ENCODE measurements at regions not wholly inside any gene's neighbourhood (a gene's known extent, or its start where the extent isn't known, plus 50 kb on each side); places are given as distances from the start of the nearest gene placed in this dataset.

DNA sequence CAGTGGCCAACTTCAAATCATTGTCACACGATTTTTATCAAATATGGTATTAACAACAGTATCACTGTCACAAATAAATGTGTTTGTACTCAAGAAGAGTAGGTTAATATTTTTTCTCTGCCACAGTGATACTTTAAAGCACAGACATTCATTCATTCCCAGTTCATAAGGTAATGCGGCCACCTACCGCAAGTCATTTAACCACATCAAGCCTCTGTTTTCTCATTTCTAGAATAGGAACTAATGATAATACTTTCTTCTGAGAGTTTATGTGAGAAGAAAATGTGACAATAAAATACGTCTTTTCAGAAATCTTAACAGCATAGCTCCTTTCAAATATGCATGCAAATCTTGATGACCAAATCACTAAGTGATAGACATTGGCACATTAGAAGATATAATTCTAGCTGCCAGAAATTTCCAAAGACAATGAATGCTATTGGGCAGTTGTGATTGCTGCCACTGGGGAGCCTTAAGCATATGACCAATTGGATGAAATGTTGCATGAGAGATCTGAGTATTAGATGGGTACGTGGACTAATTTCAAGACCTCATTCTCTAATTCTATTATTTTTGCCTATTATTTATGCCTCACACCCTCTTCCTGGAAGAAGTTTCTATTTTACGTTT, 430.9 kb downstream of the PID1 start:
- Mint-ChIP-seq H3K36me3 (ENCODE audit: low read depth) (no peaks in the 10 kb centered on the region), H3K9me3 (peaks cover 9% of the 10 kb centered on the region), H3K4me3 (no peak overlapping the region), H3K27ac (no peak overlapping the region), H3K27me3 (no peaks in the 10 kb centered on the region), H3K4me1 (ENCODE audit: low read depth) (no peaks in the 10 kb centered on the region)
- intact Hi-C loops (cut with DNase I, micrococcal nuclease), result no loop called here
- Histone ChIP-seq H3K27ac (ENCODE audit: low read depth in 1 of 2, low read length in 2 of 2) (no peak overlapping the region), H3K27me3 (ENCODE audit: control insufficient read depth in 1 of 2, insufficient read depth in 2 of 2, low read length in 2 of 2) (no peaks in the 10 kb centered on the region), H3K4me3 (ENCODE audit: low read length) (no peak overlapping the region), H3K4me1 (ENCODE audit: insufficient read depth, low read length) (no peaks in the 10 kb centered on the region), H3K36me3 (ENCODE audit: insufficient read depth, low read length) (no peaks in the 10 kb centered on the region), H3K9me3 (ENCODE audit: control insufficient read depth in 1 of 2, insufficient read depth in 1 of 2, low read length in 2 of 2) (no peaks in the 10 kb centered on the region)
- ATAC-seq (ENCODE audit: poor library complexity), result no peak
- no peak for DNase-seq
- ChIA-PET POLR2A (no interaction called here), CTCF (no interaction called here)
- TF ChIP-seq CTCF (IDR thresholded peaks at IDR 0.05), result no peak

GRCh38 chr2:228839421-228839876, 431.6 kb downstream of the PID1 start:
- H3K27ac Mint-ChIP-seq, result no peak overlapping the region
- Histone ChIP-seq H3K4me3 (ENCODE audit: low read length) (no peak overlapping the region), H3K4me1 (ENCODE audit: insufficient read depth, low read length) (no peaks in the 10 kb centered on the region), H3K27me3 (ENCODE audit: control insufficient read depth in 1 of 2, insufficient read depth in 2 of 2, low read length in 2 of 2) (no peaks in the 10 kb centered on the region), H3K9me3 (ENCODE audit: control insufficient read depth in 1 of 2, insufficient read depth in 1 of 2, low read length in 2 of 2) (no peaks in the 10 kb centered on the region), H3K36me3 (ENCODE audit: insufficient read depth, low read length) (no peaks in the 10 kb centered on the region), H3K27ac (ENCODE audit: low read depth in 1 of 2, low read length in 2 of 2) (no peak overlapping the region)
- TF ChIP-seq CTCF (IDR thresholded peaks at IDR 0.05), result no peak
- no peaks in the 10 kb centered on the region for H3K36me3 Mint-ChIP-seq (ENCODE audit: low read depth)
- ATAC-seq (ENCODE audit: poor library complexity), result no peak
- no peaks in the 10 kb centered on the region for H3K4me1 Mint-ChIP-seq (ENCODE audit: low read depth)
- H3K4me3 Mint-ChIP-seq, result no peak overlapping the region
- peaks cover 9% of the 10 kb centered on the region for H3K9me3 Mint-ChIP-seq
- POLR2A ChIA-PET, result no interaction called here
- intact Hi-C loops (cut with DNase I, micrococcal nuclease), result no loop called here
- H3K27me3 Mint-ChIP-seq, result no peaks in the 10 kb centered on the region
- CTCF ChIA-PET, result no interaction called here
- no peak for DNase-seq

DNA sequence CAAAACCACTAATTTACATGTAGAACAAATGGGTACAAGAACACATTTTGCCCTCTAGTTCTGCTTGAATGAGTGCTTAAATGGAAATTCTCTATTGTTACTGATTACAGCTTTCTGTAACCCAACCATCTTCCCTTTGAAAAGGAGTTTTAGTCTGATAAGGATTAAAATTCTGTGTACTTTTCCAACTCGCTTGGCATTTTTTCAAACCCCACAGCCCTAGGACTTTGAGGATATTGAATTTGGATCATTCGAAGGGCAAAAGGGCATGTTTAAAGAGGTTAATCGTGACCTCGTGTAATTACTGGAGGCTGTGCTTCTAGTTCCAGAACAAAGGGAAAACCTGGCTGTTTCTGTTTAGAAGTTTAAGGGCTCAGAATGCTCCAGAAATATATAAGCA, 432.3 kb downstream of the PID1 start:
- no peak overlapping the region for H3K4me3 ChIP-seq (ENCODE audit: low read length)
- Mint-ChIP-seq H3K9me3 (peaks cover 9% of the 10 kb centered on the region), H3K27me3 (no peaks in the 10 kb centered on the region), H3K36me3 (ENCODE audit: low read depth) (no peaks in the 10 kb centered on the region), H3K27ac (no peak overlapping the region), H3K4me1 (ENCODE audit: low read depth) (no peaks in the 10 kb centered on the region), H3K4me3 (no peak overlapping the region)
- no peak overlapping the region for H3K27ac ChIP-seq (ENCODE audit: low read depth in 1 of 2, low read length in 2 of 2)
- ATAC-seq (ENCODE audit: poor library complexity), result no peak
- ChIA-PET POLR2A (no interaction called here), CTCF (no interaction called here)
- DNase-seq, result no peak
- no peaks in the 10 kb centered on the region for H3K4me1 ChIP-seq (ENCODE audit: insufficient read depth, low read length)
- no peaks in the 10 kb centered on the region for H3K27me3 ChIP-seq (ENCODE audit: control insufficient read depth in 1 of 2, insufficient read depth in 2 of 2, low read length in 2 of 2)
- H3K9me3 ChIP-seq (ENCODE audit: control insufficient read depth in 1 of 2, insufficient read depth in 1 of 2, low read length in 2 of 2), result no peaks in the 10 kb centered on the region
- TF ChIP-seq CTCF (IDR thresholded peaks at IDR 0.05), result no peak
- intact Hi-C loops (cut with DNase I, micrococcal nuclease), result no loop called here
- no peaks in the 10 kb centered on the region for H3K36me3 ChIP-seq (ENCODE audit: insufficient read depth, low read length)

Measured in CD4-positive, alpha-beta T cell (primary cell).